ENCODE measurements at regions not wholly inside any gene's neighbourhood (a gene's known extent, or its start where the extent isn't known, plus 50 kb on each side); places are given as distances from the start of the nearest gene placed in this dataset.

DNA sequence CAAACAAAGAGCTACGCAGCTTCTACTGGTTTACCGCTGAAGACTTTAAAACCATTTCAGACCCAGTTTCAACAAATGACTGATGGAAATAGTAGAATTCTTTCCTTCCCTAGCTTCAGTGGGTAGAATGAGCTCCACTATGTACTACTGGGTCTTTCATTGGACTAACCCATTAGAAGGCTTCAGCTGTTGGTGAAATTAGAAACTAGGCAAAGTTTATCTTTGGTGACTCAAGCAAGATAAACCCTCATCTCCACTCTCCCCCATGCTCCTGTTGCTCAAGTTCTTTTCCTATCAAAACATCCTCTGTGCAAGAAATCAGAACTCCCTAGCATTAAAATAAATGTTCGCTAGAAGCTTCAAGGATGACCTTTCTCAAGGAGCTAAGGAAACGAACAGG is 159.2 kb downstream of the PAWR start:
- no peak for TF ChIP-seq POLR2AphosphoS5 (IDR thresholded peaks at IDR 0.05; ENCODE audit: borderline replicate concordance, low read depth, low read length)
- TF ChIP-seq EZH2 (IDR thresholded peaks at IDR 0.05) = no peak
